GM18505 (cell line): ENCODE measurements at regions not wholly inside any gene's neighbourhood (a gene's known extent, or its start where the extent isn't known, plus 50 kb on each side); places are given as distances from the start of the nearest gene placed in this dataset.

Experiments used
- ATAC-seq: cut with Tn5 transposase; IDR thresholded peaks from one replicate; pipeline ENCODE4 v1.9.1; 2021; ENCODE audit not compliant: unreplicated experiment
- POLR2A ChIP-seq: IDR thresholded peaks from 4 replicates; pipeline ENCODE4 v1.6.1; 2011; ENCODE audit warnings: borderline replicate concordance; ENCODE audit not compliant: insufficient read depth, insufficient read length; ENCODE audit errors: extremely low read depth

- no peak for ATAC-seq
- no peak for TF ChIP-seq POLR2A
Observed at GRCh38 chr17:15012351-15012980, 252.7 kb downstream of the PMP22 start.

- ATAC-seq, result no peak
- TF ChIP-seq POLR2A, result no peak
Observed at GRCh38 chr17:15009087-15009486, 256.0 kb downstream of the PMP22 start.

GRCh38 chr17:15007147-15007553 lies 258.0 kb downstream of the PMP22 start:
- TF ChIP-seq POLR2A, result no peak
- no peak for ATAC-seq

GRCh38 chr17:15006421-15007128 lies 258.6 kb downstream of the PMP22 start:
- no peak for ATAC-seq
- TF ChIP-seq POLR2A, result no peak

- ATAC-seq, result no peak
- no peak for TF ChIP-seq POLR2A
Observed at GRCh38 chr17:15000661-15001060, 264.5 kb downstream of the PMP22 start.

GRCh38 chr17:14997290-14997689 lies 267.8 kb downstream of the PMP22 start:
- no peak for ATAC-seq

GRCh38 chr17:14986127-14986526 lies 279.0 kb downstream of the PMP22 start:
- ATAC-seq, result no peak

More at GRCh38 chr17:14997290-14997689, 267.8 kb downstream of the PMP22 start:
- no peak for TF ChIP-seq POLR2A

GRCh38 chr17:14972844-14973243 lies 292.3 kb downstream of the PMP22 start:
- TF ChIP-seq POLR2A, result no peak
- no peak for ATAC-seq

More at GRCh38 chr17:14986127-14986526, 279.0 kb downstream of the PMP22 start:
- TF ChIP-seq POLR2A, result no peak

GRCh38 chr17:14971054-14971453 lies 294.1 kb downstream of the PMP22 start:
- ATAC-seq, result no peak
- TF ChIP-seq POLR2A, result no peak

- TF ChIP-seq POLR2A, result no peak
- no peak for ATAC-seq
Observed at GRCh38 chr17:14959106-14959648, 305.9 kb downstream of the PMP22 start.

- TF ChIP-seq POLR2A, result no peak
- ATAC-seq, result no peak
Observed at GRCh38 chr17:14953405-14953804, 311.7 kb downstream of the PMP22 start.

- ATAC-seq, result no peak
- no peak for TF ChIP-seq POLR2A
Observed at GRCh38 chr17:14950686-14951085, 314.4 kb downstream of the PMP22 start.

GRCh38 chr17:14950216-14950615 lies 314.9 kb downstream of the PMP22 start:
- TF ChIP-seq POLR2A, result no peak
- ATAC-seq, result no peak

- no peak for TF ChIP-seq POLR2A
- no peak for ATAC-seq
Observed at GRCh38 chr17:14947671-14948070, 317.5 kb downstream of the PMP22 start.
